ENCODE measurements at regions not wholly inside any gene's neighbourhood (a gene's known extent, or its start where the extent isn't known, plus 50 kb on each side); places are given as distances from the start of the nearest gene placed in this dataset.

GRCh38 chr9:73380411-73380810 is 228.7 kb downstream of the ANXA1 start:
- no peak overlapping the region for H3K4me2 ChIP-seq (replicated peaks; ENCODE audit: extremely low read depth, low read length, poor library complexity, severe bottlenecking)
- H3K4me3 ChIP-seq (replicated peaks in 1 of 3; ENCODE audit: low read depth in 2 of 3, low read length in 3 of 3), result no peak overlapping the region
- WGBS (ENCODE audit: insufficient coverage), result 79% methylated on average over 3 of the region's 3 CpGs
- peaks cover 0 to 2% (median 2%) of the 10 kb centered on the region in 3 donors for H3K27me3 Mint-ChIP-seq (ENCODE audit: low read depth in 3 of 3)
- H3K36me3 ChIP-seq (replicated peaks in 1 of 2; ENCODE audit: control insufficient read depth in 1 of 2, insufficient read depth in 2 of 2, low read length in 2 of 2), result no peaks in the 10 kb centered on the region
- no peak overlapping the region for H3K27ac ChIP-seq (ENCODE audit: low read depth in 1 of 2, low read length in 2 of 2)
- H3K9me3 ChIP-seq (replicated peaks in 1 of 2; ENCODE audit: control insufficient read depth in 1 of 2, insufficient read depth in 1 of 2, low read length in 2 of 2), result peaks cover 0 to 3% of the 10 kb centered on the region in 2 donors
- no peak overlapping the region for H3K9ac ChIP-seq (ENCODE audit: insufficient read depth, low read length, poor library complexity, severe bottlenecking)
- H4K20me1 ChIP-seq (ENCODE audit: insufficient read depth, low read length), result no peaks in the 10 kb centered on the region
- TF ChIP-seq CTCF (IDR thresholded peaks at IDR 0.05), result no peak
- no peak overlapping the region for H3K27ac Mint-ChIP-seq
- H3K4me1 Mint-ChIP-seq, result no peaks in the 10 kb centered on the region
- H3K4me3 Mint-ChIP-seq, result no peak overlapping the region
- no peaks in the 10 kb centered on the region for H3K79me2 ChIP-seq (ENCODE audit: insufficient read depth, low read length)
- no peak overlapping the region for H2AFZ ChIP-seq (ENCODE audit: insufficient read depth, low read depth, low read length, poor library complexity, severe bottlenecking)
- peaks cover 0 to 15% (median 2%) of the 10 kb centered on the region in 7 donors for H3K9me3 Mint-ChIP-seq
- H3K27me3 ChIP-seq (ENCODE audit: control insufficient read depth in 2 of 2, insufficient read depth in 2 of 2, low read length in 2 of 2), result no peaks in the 10 kb centered on the region
- no peak for DNase-seq
- intact Hi-C loops (cut with micrococcal nuclease), result no loop called here
- no peaks in the 10 kb centered on the region for H3K4me1 ChIP-seq (ENCODE audit: control insufficient read depth in 1 of 2, insufficient read depth in 2 of 2, low read length in 2 of 2)
- H3K36me3 Mint-ChIP-seq, result no peaks in the 10 kb centered on the region

- H3K9me3 ChIP-seq (replicated peaks in 1 of 2; ENCODE audit: control insufficient read depth in 1 of 2, insufficient read depth in 1 of 2, low read length in 2 of 2), result peaks cover 0 to 17% of the 10 kb centered on the region in 2 donors
- Mint-ChIP-seq H3K9me3 (peaks cover 2 to 15% (median 10%) of the 10 kb centered on the region in 7 donors), H3K4me3 (no peak overlapping the region), H3K27me3 (ENCODE audit: low read depth in 3 of 3) (peaks cover 0 to 2% (median 2%) of the 10 kb centered on the region in 3 donors), H3K27ac (no peak overlapping the region), H3K36me3 (no peaks in the 10 kb centered on the region), H3K4me1 (no peaks in the 10 kb centered on the region)
- intact Hi-C loops (cut with micrococcal nuclease), result no loop called here
- no peaks in the 10 kb centered on the region for H3K79me2 ChIP-seq (ENCODE audit: insufficient read depth, low read length)
- 93% methylated on average over 3 of the region's 4 CpGs for WGBS (ENCODE audit: insufficient coverage)
- H3K9ac ChIP-seq (ENCODE audit: insufficient read depth, low read length, poor library complexity, severe bottlenecking), result no peak overlapping the region
- H3K27ac ChIP-seq (ENCODE audit: low read depth in 1 of 2, low read length in 2 of 2), result no peak overlapping the region
- no peaks in the 10 kb centered on the region for H3K4me1 ChIP-seq (ENCODE audit: control insufficient read depth in 1 of 2, insufficient read depth in 2 of 2, low read length in 2 of 2)
- DNase-seq, result no peak
- no peak overlapping the region for H2AFZ ChIP-seq (ENCODE audit: insufficient read depth, low read depth, low read length, poor library complexity, severe bottlenecking)
- H3K36me3 ChIP-seq (replicated peaks in 1 of 2; ENCODE audit: control insufficient read depth in 1 of 2, insufficient read depth in 2 of 2, low read length in 2 of 2), result no peaks in the 10 kb centered on the region
- TF ChIP-seq CTCF (IDR thresholded peaks at IDR 0.05), result no peak
- H3K4me3 ChIP-seq (replicated peaks in 1 of 3; ENCODE audit: low read depth in 2 of 3, low read length in 3 of 3), result no peak overlapping the region
- H4K20me1 ChIP-seq (ENCODE audit: insufficient read depth, low read length), result no peaks in the 10 kb centered on the region
- H3K4me2 ChIP-seq (replicated peaks; ENCODE audit: extremely low read depth, low read length, poor library complexity, severe bottlenecking), result no peak overlapping the region
- H3K27me3 ChIP-seq (ENCODE audit: control insufficient read depth in 2 of 2, insufficient read depth in 2 of 2, low read length in 2 of 2), result no peaks in the 10 kb centered on the region
Measured at GRCh38 chr9:73402081-73403028, 250.7 kb downstream of the ANXA1 start.

All from CD14-positive monocyte (primary cell).